BE2C (cell line): ENCODE measurements at regions not wholly inside any gene's neighbourhood (a gene's known extent, or its start where the extent isn't known, plus 50 kb on each side); places are given as distances from the start of the nearest gene placed in this dataset.

Source experiments
- DNase-seq: peaks from one replicate; pipeline ENCODE4 v3.0.0-alpha.2; 2020
- H3K27me3 ChIP-seq: fragments of 250-450 bp; sonication (Bioruptor Pico); 2 replicates; pipeline ENCODE4 v1.5.1; 2020; ENCODE audit warnings: mild to moderate bottlenecking
- H3K36me3 ChIP-seq: fragments of 250-450 bp; sonication (Bioruptor Pico); 2 replicates; pipeline ENCODE4 v1.5.1; 2020; ENCODE audit warnings: mild to moderate bottlenecking
- H3K4me1 ChIP-seq: fragments of 250-450 bp; sonication (Bioruptor Pico); 2 replicates; pipeline ENCODE4 v1.5.1; 2020
- H3K4me3 ChIP-seq: 2 replicates; pipeline ENCODE4 v1.5.1; 2011; ENCODE audit warnings: low read depth, low read length
- H3K9me3 ChIP-seq: fragments of 250-450 bp; sonication (Bioruptor Pico); 2 replicates; pipeline ENCODE4 v1.5.1; 2020
- CTCF ChIP-seq: IDR thresholded peaks from 2 replicates; pipeline ENCODE4 v1.5.1; 2012; ENCODE audit warnings: mild to moderate bottlenecking, low read depth, low read length

GRCh38 chr19:28487999-28488398, 725.0 kb downstream of the UQCRFS1 start:
- H3K4me1 ChIP-seq = no peaks in the 10 kb centered on the region
- no peak for TF ChIP-seq CTCF
- H3K36me3 ChIP-seq = no peaks in the 10 kb centered on the region
- no peaks in the 10 kb centered on the region for H3K27me3 ChIP-seq
- H3K4me3 ChIP-seq = no peak overlapping the region
- DNase-seq = no peak
- no peaks in the 10 kb centered on the region; the same call in 1 of the 2 replicates for H3K9me3 ChIP-seq

GRCh38 chr19:28486926-28487325, 726.0 kb downstream of the UQCRFS1 start:
- Histone ChIP-seq H3K27me3 (no peaks in the 10 kb centered on the region), H3K4me1 (no peaks in the 10 kb centered on the region), H3K9me3 (no peaks in the 10 kb centered on the region; the same call in 1 of the 2 replicates), H3K4me3 (no peak overlapping the region), H3K36me3 (no peaks in the 10 kb centered on the region)
- TF ChIP-seq CTCF = no peak
- DNase-seq = no peak

- no peaks in the 10 kb centered on the region for H3K27me3 ChIP-seq
- TF ChIP-seq CTCF = no peak
- H3K4me3 ChIP-seq = no peak overlapping the region
- no peak for DNase-seq
- H3K9me3 ChIP-seq = no peaks in the 10 kb centered on the region
- H3K4me1 ChIP-seq = no peaks in the 10 kb centered on the region
- no peaks in the 10 kb centered on the region for H3K36me3 ChIP-seq
These were observed 726.5 kb downstream of the UQCRFS1 start for GRCh38 chr19:28486473-28486872.

- no peaks in the 10 kb centered on the region for H3K9me3 ChIP-seq
- H3K4me1 ChIP-seq = no peaks in the 10 kb centered on the region
- H3K36me3 ChIP-seq = no peaks in the 10 kb centered on the region
- no peak for TF ChIP-seq CTCF
- no peak overlapping the region for H3K4me3 ChIP-seq
- DNase-seq = no peak
- H3K27me3 ChIP-seq = no peaks in the 10 kb centered on the region
These were observed 727.7 kb downstream of the UQCRFS1 start for GRCh38 chr19:28485292-28485691.

GRCh38 chr19:28483197-28483596, 729.8 kb downstream of the UQCRFS1 start:
- Histone ChIP-seq H3K27me3 (no peaks in the 10 kb centered on the region), H3K4me3 (no peak overlapping the region), H3K36me3 (no peaks in the 10 kb centered on the region), H3K9me3 (no peaks in the 10 kb centered on the region), H3K4me1 (no peaks in the 10 kb centered on the region)
- no peak for TF ChIP-seq CTCF
- no peak for DNase-seq

GRCh38 chr19:28482221-28482620, 730.7 kb downstream of the UQCRFS1 start:
- Histone ChIP-seq H3K9me3 (no peaks in the 10 kb centered on the region), H3K4me3 (no peak overlapping the region), H3K4me1 (no peaks in the 10 kb centered on the region), H3K36me3 (no peaks in the 10 kb centered on the region), H3K27me3 (no peaks in the 10 kb centered on the region)
- no peak for DNase-seq
- TF ChIP-seq CTCF = no peak
